ENCODE measurements at regions not wholly inside any gene's neighbourhood (a gene's known extent, or its start where the extent isn't known, plus 50 kb on each side); places are given as distances from the start of the nearest gene placed in this dataset.
A peak's percentile ranks its signal among the peaks of the same experiment; 100 is the strongest.

DNA sequence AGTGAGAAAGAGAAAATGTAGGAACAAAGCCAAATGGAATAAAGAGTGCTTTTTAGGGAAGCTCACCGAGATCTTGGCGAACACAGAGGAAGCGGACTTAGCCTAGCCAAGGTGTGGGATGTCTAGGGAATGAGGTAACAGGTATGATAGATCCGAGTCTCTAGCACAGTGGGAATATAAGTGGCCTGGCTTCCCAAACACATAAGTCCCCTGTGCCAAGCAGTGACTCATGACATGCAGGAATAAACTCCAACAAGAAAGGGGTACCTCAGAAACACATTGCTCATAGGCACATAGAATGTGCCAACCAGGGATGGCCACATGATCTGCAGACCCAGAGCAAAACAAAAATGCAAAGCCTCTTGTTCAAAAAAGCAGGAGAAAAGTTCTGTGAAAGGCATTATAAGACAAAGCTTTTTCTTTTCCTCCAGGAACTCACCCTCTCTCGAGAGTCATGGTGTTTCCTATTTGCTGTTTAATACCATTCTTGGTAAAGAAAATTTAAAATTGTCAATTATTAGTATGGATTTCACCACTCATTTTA, 542.5 kb downstream of the GATA3 start:
- DNase-seq (ENCODE audit: low read depth), result no peak

- no peak for DNase-seq (ENCODE audit: low read depth)
These were observed 545.7 kb downstream of the GATA3 start for GRCh38 chr10:8600192-8600591.

- no peak for DNase-seq (ENCODE audit: low read depth)
These were observed 548.3 kb downstream of the GATA3 start for GRCh38 chr10:8602821-8603220.

- no peak for DNase-seq (ENCODE audit: low read depth)
These were observed 559.6 kb downstream of the GATA3 start for GRCh38 chr10:8614054-8614565.

GRCh38 chr10:8615118-8615517, 560.6 kb downstream of the GATA3 start:
- no peak for DNase-seq (ENCODE audit: low read depth)

DNA sequence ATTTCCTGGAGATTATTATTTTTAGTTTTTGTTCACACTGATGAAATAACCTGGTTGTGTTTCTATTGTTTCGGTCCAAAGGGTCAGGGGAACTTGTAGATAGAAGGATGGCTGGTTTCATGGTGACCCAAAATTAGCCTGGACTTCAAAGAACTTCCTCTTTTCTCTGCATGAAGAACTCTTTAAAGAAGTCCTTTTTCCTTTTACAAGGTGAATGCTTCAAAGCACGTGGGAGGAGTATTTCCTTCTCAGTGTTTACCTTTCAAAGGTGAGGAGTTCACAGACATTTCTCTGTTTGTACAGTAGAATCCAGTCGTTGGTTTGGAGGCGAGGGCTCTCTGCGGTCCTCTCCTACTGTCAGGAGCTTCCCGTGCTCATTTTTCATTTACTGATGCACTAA, 561.7 kb downstream of the GATA3 start:
- DNase-seq (ENCODE audit: low read depth), result no peak

DNA sequence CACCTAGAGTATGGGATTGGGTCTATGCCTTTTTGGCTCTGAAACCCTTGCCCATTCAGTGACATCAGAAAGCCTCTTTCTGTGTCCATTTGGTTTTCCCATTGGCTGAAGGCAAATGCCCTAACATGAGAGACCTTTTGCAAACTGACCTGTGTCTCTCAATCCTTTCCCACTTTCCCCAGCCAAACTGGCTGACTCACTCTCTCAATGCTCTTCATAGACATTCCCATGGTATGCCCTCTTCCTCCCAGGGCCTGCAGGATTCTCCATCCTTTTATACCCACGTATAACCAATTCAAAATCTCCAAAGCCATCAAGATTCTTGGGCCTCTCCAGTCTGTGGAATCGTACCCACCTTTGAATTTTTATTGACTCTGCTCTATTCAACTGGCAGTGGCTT, 563.3 kb downstream of the GATA3 start:
- no peak for DNase-seq (ENCODE audit: low read depth)

DNA sequence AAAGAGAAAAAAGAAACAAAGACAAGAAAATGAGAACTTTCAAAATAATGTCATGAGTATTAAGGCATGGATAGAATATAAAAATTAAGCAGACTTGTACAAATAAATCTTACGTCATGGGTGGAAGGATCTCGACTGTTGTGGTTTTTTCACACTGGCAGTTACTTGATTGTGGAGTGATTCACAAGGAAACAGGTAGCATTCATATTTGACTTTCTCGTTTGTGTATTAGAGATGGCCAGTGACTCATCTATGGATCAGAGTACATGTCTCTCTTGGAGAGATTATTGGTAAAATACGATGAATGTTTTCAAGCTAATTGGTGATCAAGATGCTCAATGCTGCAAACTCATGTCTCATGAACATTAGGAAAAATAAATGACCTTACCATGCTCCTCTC, 564.3 kb downstream of the GATA3 start:
- DNase-seq (ENCODE audit: low read depth), result no peak

- DNase-seq (ENCODE audit: low read depth), result no peak
These were observed 573.9 kb downstream of the GATA3 start for GRCh38 chr10:8628351-8628750.

DNA sequence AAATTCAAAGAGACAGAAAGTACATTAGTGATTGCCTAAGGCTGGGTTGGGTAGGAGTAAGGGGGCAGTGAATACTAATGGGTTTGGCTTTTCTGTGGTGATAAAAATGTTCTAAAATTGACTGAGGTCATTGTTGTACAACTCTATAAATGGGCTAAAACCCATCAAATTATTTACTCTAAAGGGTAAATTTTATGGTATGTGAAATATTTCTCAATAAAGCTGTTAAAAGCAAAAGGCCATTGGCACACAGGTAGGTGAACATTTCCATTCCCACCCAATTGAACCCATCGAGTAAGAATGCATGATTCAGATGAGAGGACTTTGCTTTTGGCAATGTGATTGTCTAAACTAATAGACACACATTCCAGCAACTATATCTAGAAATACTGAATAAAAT, 579.4 kb downstream of the GATA3 start:
- DNase-seq (ENCODE audit: low read depth), result no peak

DNA sequence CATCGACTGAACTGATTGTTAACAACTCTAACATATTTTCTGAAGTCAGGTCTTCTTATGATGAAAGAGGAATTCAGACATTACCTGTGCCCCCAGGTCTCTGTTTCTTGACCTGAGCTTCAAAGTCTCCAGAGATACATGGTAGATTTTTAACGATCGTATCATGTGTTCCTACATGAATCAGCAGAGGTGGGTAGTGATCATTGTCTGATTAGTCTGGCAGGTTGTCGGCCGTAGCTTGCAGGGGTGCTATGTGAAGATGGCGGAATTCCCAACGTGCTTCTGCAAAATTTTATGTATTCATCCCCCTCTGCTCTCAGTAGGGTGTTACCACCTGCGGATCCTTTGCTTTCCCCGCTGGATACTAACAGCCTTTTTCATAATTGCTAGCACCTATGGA, 581.9 kb downstream of the GATA3 start:
- DNase-seq (ENCODE audit: low read depth), result no peak

DNA sequence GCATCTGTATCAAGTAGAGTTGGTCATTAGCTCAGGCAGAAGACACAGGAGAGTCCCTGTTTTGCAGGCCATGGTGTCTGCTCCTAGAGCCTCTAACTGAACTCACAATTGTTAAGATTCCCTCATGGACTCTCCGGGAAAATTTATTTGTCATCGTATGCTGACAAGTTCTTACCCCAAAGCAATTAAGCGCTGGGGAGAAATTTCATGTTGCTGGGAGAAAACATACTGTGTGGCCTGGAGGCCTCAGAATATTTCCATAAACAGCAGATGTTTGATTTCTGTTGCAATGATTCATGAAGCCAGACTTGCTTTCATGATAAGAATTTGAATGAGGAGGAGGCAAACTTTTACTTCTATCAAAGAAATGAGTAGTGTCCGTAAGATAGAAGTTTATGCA, 583.2 kb downstream of the GATA3 start:
- no peak for DNase-seq (ENCODE audit: low read depth)

DNA sequence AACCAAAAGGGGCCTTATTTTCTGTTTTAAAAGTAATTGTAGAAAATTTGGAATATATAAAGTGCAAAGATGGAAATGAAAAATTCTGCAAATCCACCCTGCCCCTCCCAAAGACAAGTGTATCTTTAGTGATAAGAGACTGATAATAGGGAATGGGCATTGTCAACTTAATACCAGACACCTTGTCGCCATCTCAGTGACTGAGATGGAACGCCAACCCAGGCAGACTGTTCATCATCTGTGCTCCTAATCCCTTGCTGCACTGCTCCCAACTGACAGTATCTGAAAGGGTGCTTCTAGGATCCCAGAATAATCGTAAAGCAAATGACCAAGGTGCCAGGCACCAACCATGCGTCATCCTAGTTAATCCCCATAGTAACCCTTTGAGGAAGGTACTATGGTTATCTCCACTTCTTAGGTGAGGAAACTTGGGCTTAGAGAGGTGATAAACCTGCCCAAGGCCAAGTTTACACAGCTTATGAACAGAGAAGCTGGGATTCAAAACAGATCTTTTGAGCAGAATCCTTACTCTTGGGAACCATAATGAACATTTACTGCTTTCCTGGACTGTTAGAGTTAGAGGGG, 583.7 kb downstream of the GATA3 start:
- DNase-seq (ENCODE audit: low read depth), result no peak

GRCh38 chr10:8639486-8640185, 585.1 kb downstream of the GATA3 start:
- DNase-seq (ENCODE audit: low read depth), result peak; percentile 39

DNA sequence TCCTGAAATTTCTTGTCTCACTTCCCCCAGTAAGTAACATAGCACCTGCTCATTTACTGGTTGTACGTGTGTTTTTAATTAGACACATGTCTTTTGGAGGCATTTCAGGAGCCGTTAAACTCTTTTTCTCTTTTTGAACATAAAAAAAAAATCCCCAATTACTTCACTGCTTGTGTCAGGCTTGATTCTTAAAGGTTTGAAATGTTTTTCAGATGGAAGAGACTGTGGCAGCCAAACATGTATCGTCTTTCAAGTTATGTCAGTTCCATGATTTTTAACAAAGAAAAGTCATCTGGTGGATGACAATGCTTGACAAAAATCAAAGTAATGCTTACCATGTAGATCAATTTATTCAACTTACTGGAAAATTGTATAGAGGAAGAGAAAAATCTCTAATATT, 585.8 kb downstream of the GATA3 start:
- no peak for DNase-seq (ENCODE audit: low read depth)

- DNase-seq (ENCODE audit: low read depth), result no peak
These were observed 586.4 kb downstream of the GATA3 start for GRCh38 chr10:8640878-8641277.

- no peak for DNase-seq (ENCODE audit: low read depth)
These were observed 601.8 kb downstream of the GATA3 start for GRCh38 chr10:8656261-8656660.

DNA sequence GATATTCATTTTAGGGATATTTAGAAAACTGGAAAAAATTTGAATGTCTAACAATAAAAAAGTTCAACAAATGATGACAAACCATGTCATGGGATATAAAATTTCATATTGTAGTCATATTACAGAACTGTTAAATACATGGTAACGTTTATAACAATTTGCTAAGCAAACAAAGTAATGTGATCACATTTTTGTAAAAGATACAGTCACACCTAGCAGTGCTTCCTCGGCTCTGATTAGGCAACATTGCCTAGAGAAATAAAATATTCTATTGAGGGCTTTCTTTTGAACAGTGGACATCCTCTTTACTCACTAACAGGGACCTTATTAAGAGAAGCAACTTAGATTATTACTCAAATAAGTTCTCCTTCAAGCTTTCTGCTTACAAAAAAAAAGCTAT, 605.5 kb downstream of the GATA3 start:
- DNase-seq (ENCODE audit: low read depth), result no peak

DNA sequence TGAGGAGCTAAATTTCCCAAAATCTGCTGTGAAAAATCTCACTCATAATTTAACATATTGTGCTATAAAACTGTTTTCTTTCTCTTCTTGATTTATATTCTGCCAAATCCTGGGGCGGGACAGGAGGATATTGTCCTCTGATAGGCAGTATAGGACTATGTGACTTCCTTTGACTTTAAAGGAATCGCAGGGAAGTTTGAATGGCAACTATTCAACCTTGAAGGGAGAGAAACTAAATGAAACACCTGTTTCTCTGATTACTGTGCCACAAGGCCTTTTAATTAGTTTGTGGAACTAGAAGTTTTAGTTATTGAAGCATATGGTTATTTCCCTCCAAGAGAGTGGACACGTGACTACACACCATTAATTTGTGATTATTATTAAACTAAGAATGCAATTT, 607.4 kb downstream of the GATA3 start:
- no peak for DNase-seq (ENCODE audit: low read depth)

DNA sequence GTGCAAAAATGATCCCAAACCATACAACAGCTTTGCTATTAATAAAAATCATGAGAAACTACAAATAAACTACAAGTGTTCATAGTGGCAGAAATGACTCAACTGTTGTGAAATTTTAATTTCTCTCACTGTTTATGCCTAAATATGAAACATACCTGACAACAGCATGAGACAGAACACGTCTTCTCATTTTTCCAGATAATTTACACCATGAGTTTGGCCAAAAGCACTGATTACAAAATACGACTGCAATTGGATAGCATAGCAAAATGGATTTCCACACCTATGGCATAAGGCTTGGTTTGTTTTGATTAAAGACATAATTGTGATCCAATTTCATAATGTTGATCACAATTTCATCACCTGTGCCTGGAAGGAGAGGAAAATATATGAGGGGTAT, 608.6 kb downstream of the GATA3 start:
- no peak for DNase-seq (ENCODE audit: low read depth)

DNA sequence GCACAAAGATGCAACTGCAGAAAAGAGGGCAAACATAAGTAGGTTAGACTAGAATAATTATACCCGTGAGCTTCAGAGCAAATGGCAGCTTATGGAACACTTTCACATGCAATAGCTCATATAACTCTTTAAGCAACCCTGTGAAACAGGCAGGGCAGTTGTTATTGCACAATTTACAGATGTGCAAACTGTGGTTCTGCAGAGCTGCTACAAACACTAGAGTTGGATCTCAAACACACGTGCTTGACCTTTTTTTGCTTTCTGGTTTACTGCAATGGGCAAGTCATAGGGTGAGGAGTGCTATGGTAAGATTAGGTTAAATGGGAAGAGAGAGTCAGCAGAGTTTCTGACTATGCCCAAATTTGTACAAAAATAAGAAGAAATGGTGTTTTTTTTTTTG, 610.8 kb downstream of the GATA3 start:
- DNase-seq (ENCODE audit: low read depth), result no peak

DNA sequence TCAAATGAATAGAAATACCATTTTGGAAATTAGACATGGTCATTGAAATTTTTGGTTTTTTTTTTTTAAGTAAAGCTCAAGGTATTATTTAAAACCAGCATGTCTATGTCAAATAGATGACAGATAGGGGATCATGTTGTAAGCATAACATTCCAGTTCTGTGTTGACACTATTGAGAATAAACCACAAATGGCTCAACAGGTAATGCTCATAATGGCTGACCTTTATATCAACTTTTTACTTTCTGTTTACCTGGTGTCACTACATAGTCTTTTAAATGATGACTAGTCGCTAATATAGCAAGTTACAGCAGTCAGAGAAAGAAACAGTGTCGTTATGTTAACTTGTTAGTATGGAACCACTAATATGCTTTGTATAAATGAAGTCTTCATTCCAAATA, 616.0 kb downstream of the GATA3 start:
- DNase-seq (ENCODE audit: low read depth), result no peak

- DNase-seq (ENCODE audit: low read depth), result no peak
These were observed 619.7 kb downstream of the GATA3 start for GRCh38 chr10:8674230-8674629.
